GM12873 (cell line): ENCODE measurements at regions not wholly inside any gene's neighbourhood (a gene's known extent, or its start where the extent isn't known, plus 50 kb on each side); places are given as distances from the start of the nearest gene placed in this dataset.

Source experiments
- TF ChIP-seq, protein P1 (sequence below): IDR thresholded peaks from 2 replicates; pipeline ENCODE4 v1.5.1; 2012; ENCODE audit warnings: low read depth, mild to moderate bottlenecking, moderate library complexity, low read length, control low read depth; ENCODE audit not compliant: insufficient read depth; ENCODE audit errors: missing control alignments

GRCh38 chr12:13478650-13479181 lies 282.2 kb downstream of the EMP1 start:
- TF ChIP-seq, protein P1, sequence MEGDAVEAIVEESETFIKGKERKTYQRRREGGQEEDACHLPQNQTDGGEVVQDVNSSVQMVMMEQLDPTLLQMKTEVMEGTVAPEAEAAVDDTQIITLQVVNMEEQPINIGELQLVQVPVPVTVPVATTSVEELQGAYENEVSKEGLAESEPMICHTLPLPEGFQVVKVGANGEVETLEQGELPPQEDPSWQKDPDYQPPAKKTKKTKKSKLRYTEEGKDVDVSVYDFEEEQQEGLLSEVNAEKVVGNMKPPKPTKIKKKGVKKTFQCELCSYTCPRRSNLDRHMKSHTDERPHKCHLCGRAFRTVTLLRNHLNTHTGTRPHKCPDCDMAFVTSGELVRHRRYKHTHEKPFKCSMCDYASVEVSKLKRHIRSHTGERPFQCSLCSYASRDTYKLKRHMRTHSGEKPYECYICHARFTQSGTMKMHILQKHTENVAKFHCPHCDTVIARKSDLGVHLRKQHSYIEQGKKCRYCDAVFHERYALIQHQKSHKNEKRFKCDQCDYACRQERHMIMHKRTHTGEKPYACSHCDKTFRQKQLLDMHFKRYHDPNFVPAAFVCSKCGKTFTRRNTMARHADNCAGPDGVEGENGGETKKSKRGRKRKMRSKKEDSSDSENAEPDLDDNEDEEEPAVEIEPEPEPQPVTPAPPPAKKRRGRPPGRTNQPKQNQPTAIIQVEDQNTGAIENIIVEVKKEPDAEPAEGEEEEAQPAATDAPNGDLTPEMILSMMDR, result no peak

DNA sequence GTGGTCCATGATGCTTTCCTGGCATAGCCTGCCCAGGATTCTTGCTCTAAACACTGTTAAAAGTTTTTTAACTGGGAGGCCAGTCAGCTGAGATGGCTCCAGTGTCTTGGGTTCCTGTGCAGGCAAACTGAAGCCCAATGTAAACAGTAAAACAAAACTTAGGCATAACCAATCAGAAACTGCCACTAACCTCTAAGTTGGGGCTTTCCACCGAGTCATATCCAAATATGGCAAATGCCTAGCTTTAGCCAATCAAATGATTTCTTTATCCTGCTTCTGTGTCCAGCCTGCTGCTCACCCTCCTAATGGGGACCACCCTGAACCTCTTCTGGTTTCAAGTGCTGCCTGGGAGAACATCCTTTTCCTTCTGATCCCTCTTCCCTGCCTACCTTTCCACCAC lies 277.9 kb downstream of the EMP1 start:
- TF ChIP-seq, protein P1, result no peak

GRCh38 chr12:13472690-13473089 lies 276.2 kb downstream of the EMP1 start:
- TF ChIP-seq, protein P1, result no peak

DNA sequence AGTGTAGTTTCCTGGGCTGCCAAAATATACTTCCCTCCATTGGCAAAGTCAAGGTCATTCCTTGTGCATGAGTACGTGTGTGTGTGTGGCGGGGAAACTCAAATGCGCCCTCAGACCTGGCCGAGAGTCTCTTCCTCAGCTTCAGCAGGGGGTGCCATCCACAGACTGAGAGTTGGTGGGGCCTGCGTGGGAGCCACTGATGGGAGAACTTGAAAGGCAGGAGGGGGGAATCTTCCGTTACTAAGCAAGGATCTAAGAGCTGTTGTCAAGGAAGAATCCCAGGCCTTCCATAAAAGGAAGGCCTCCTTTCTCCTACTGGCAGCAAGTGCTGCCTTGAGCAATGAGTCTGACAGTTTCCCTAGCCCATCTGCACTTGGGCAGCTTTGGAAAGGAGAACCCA lies 274.9 kb downstream of the EMP1 start:
- TF ChIP-seq, protein P1, result no peak

DNA sequence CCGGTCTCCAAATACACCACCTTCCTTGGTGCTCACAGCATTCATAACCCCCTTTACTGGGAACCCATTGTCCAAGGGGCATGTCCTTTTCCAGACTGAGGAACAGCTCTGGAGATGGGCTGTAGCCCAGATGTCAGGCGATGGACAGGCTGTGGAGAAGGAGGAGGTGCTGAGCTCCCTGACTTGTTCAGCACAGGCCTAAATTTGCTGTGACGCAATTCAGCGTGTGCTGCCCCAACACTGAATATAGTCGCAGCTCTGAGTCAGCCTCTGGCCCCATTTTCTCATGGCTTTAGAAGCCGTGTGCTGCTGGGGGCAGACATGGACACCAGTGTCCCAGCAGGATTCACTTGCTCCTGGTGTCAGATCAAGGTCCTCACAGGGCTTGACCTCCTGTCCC lies 269.1 kb downstream of the EMP1 start:
- TF ChIP-seq, protein P1, result no peak

GRCh38 chr12:13463189-13463588 lies 266.7 kb downstream of the EMP1 start:
- TF ChIP-seq, protein P1, result no peak

GRCh38 chr12:13462450-13462849 lies 265.9 kb downstream of the EMP1 start:
- TF ChIP-seq, protein P1, result no peak

- TF ChIP-seq, protein P1, result no peak
Observed at GRCh38 chr12:13455778-13456144, 259.2 kb downstream of the EMP1 start.
